ENCODE measurements at regions not wholly inside any gene's neighbourhood (a gene's known extent, or its start where the extent isn't known, plus 50 kb on each side); places are given as distances from the start of the nearest gene placed in this dataset.

GRCh38 chr5:82418608-82418950 is 140.4 kb upstream of the RPS23 start:
- no peak for TF ChIP-seq CTCF (IDR thresholded peaks at IDR 0.05; ENCODE audit: borderline replicate concordance, control extremely low read depth, extremely low read depth, insufficient read depth, missing control alignments)
- DNase-seq (ENCODE audit: low spot score) = no peak
- in situ Hi-C loops (cut with MboI; ENCODE audit: low sequenced_read_pairs, unreplicated experiment) = no loop called here

GRCh38 chr5:82417776-82418607 is 139.8 kb upstream of the RPS23 start:
- in situ Hi-C loops (cut with MboI; ENCODE audit: low sequenced_read_pairs, unreplicated experiment) = no loop called here
- no peak for TF ChIP-seq CTCF (IDR thresholded peaks at IDR 0.05; ENCODE audit: borderline replicate concordance, control extremely low read depth, extremely low read depth, insufficient read depth, missing control alignments)
- DNase-seq (ENCODE audit: low spot score) = no peak

- DNase-seq (ENCODE audit: low spot score) = no peak
- in situ Hi-C loops (cut with MboI; ENCODE audit: low sequenced_read_pairs, unreplicated experiment) = no loop called here
- TF ChIP-seq CTCF (IDR thresholded peaks at IDR 0.05; ENCODE audit: borderline replicate concordance, control extremely low read depth, extremely low read depth, insufficient read depth, missing control alignments) = no peak
Observed at GRCh38 chr5:82416512-82416911, 138.4 kb upstream of the RPS23 start.

GRCh38 chr5:82414041-82414388 is 135.9 kb upstream of the RPS23 start:
- DNase-seq (ENCODE audit: low spot score) = no peak
- in situ Hi-C loops (cut with MboI; ENCODE audit: low sequenced_read_pairs, unreplicated experiment) = no loop called here
- TF ChIP-seq CTCF (IDR thresholded peaks at IDR 0.05; ENCODE audit: borderline replicate concordance, control extremely low read depth, extremely low read depth, insufficient read depth, missing control alignments) = no peak

GRCh38 chr5:82413302-82414040 is 135.3 kb upstream of the RPS23 start:
- in situ Hi-C loops (cut with MboI; ENCODE audit: low sequenced_read_pairs, unreplicated experiment) = no loop called here
- TF ChIP-seq CTCF (IDR thresholded peaks at IDR 0.05; ENCODE audit: borderline replicate concordance, control extremely low read depth, extremely low read depth, insufficient read depth, missing control alignments) = no peak
- no peak for DNase-seq (ENCODE audit: low spot score)

GRCh38 chr5:82408033-82408432 is 129.9 kb upstream of the RPS23 start:
- in situ Hi-C loops (cut with MboI; ENCODE audit: low sequenced_read_pairs, unreplicated experiment) = no loop called here
- DNase-seq (ENCODE audit: low spot score) = no peak

More at GRCh38 chr5:82408033-82408432, 129.9 kb upstream of the RPS23 start:
- no peak for TF ChIP-seq CTCF (IDR thresholded peaks at IDR 0.05; ENCODE audit: borderline replicate concordance, control extremely low read depth, extremely low read depth, insufficient read depth, missing control alignments)

Measured in GM13976 (cell line).